Sigmoid colon (tissue), 6 donors: ENCODE measurements at regions not wholly inside any gene's neighbourhood (a gene's known extent, or its start where the extent isn't known, plus 50 kb on each side); places are given as distances from the start of the nearest gene placed in this dataset.

Source experiments
- DNase-seq: peaks from one replicate; pipeline ENCODE4 v3.0.0-alpha.2; 2019
- H3K27ac ChIP-seq, 4 donors: fragments of 200-600 bp; sonication (generic); one replicate each; pipeline ENCODE4 v1.5.1; 2016 to 2019; ENCODE audit warnings: mild to moderate bottlenecking in 1 of 4
- H3K27me3 ChIP-seq, 3 donors: fragments of 200-600 bp; sonication (generic); one replicate each; pipeline ENCODE4 v1.5.1; 2019; ENCODE audit warnings: mild to moderate bottlenecking in 1 of 3
- H3K36me3 ChIP-seq, 4 donors: fragments of 200-600 bp; sonication (generic); one replicate each; pipeline ENCODE4 v1.5.1; 2016 to 2019
- H3K4me1 ChIP-seq, 4 donors: fragments of 200-600 bp; sonication (generic); one replicate each; pipeline ENCODE4 v1.5.1; 2017 to 2019
- H3K4me3 ChIP-seq, 4 donors: fragments of 200-600 bp; sonication (generic); one replicate each; pipeline ENCODE4 v1.5.1; 2017 to 2019; ENCODE audit warnings: mild to moderate bottlenecking in 2 of 4, moderate library complexity in 1 of 4
- H3K9me3 ChIP-seq, 4 donors: fragments of 200-600 bp in 3 of 4; sonication (generic) in 3 of 4; one replicate each; pipeline versions ENCODE4 v1.5.1 to v1.6.1; 2013 to 2019
- CTCF ChIP-seq, 4 experiments: fragments of 450-650 bp in 3 of 4; fragments of 200-600 bp in 1 of 4; IDR thresholded peaks; one replicate each; pipeline ENCODE4 v1.5.1; 2016 to 2019; ENCODE audit warnings: antibody characterized with exemption in 4 of 4, mild to moderate bottlenecking in 3 of 4, moderate library complexity in 2 of 4
- EP300 ChIP-seq, 4 donors: sonication (generic); formaldehyde crosslinking; IDR thresholded peaks; one replicate each; pipeline ENCODE4 v1.6.1; 2017; ENCODE audit warnings: antibody characterized with exemption in 4 of 4
- POLR2A ChIP-seq, 2 donors: fragments of 450-650 bp; IDR thresholded peaks; one replicate each; pipeline ENCODE4 v1.6.1; 2016; ENCODE audit warnings: antibody characterized with exemption in 2 of 2, mild to moderate bottlenecking in 2 of 2, moderate library complexity in 2 of 2
- POLR2AphosphoS5 ChIP-seq, 4 donors: sonication (generic); formaldehyde crosslinking; IDR thresholded peaks; one replicate each; pipeline ENCODE4 v1.6.1; 2017; ENCODE audit warnings: antibody characterized with exemption in 4 of 4
- WGBS, 2 donors: extraction: QIAGEN DNeasy Blood & Tissue Kit; methylation state at CpG; one replicate each; pipeline ENCODE4 v1.1.7; 2013; 5-methylcytosine and 5-hydroxymethylcytosine counted together
- intact Hi-C: fragments of 100-400 bp; cut with DNase I; formaldehyde crosslinking; loops from one replicate; pipeline ENCODE4 v1.15.1; 2023
- donor health status: healthy with polysubstance abuse.
- donor health status: healthy.

- no peak for DNase-seq
- no peaks in the 10 kb centered on the region for H3K4me1 ChIP-seq
- no peaks in the 10 kb centered on the region for H3K36me3 ChIP-seq
- peaks cover 0 to 2% (median 0%) of the 10 kb centered on the region in 4 donors for H3K9me3 ChIP-seq
- 91 to 97% methylated on average over 1 of the region's 1 CpG for WGBS, 2 donors
- H3K4me3 ChIP-seq: no peak overlapping the region
- H3K27ac ChIP-seq: no peak overlapping the region
- no peaks in the 10 kb centered on the region for H3K27me3 ChIP-seq
- TF ChIP-seq POLR2AphosphoS5 (IDR thresholded peaks at IDR 0.05) (no peak), POLR2A (IDR thresholded peaks at IDR 0.05) (no peak), EP300 (IDR thresholded peaks at IDR 0.05) (no peak), CTCF (IDR thresholded peaks at IDR 0.05) (no peak)
- intact Hi-C loops: no loop called here
Observed at GRCh38 chr5:130954336-130954735, 210.7 kb downstream of the HINT1 start.

GRCh38 chr5:130939059-130939458, 226.0 kb downstream of the HINT1 start:
- Histone ChIP-seq H3K36me3 (no peaks in the 10 kb centered on the region), H3K27ac (no peak overlapping the region), H3K27me3 (no peaks in the 10 kb centered on the region), H3K4me1 (no peaks in the 10 kb centered on the region), H3K4me3 (no peak overlapping the region), H3K9me3 (no peaks in the 10 kb centered on the region)
- TF ChIP-seq POLR2A (IDR thresholded peaks at IDR 0.05): no peak
- no peak for TF ChIP-seq POLR2AphosphoS5 (IDR thresholded peaks at IDR 0.05)
- no peak for TF ChIP-seq CTCF (IDR thresholded peaks at IDR 0.05)
- TF ChIP-seq EP300 (IDR thresholded peaks at IDR 0.05): no peak
- intact Hi-C loops: no loop called here
- 92 to 93% methylated on average over 3 of the region's 3 CpGs for WGBS, 2 donors
- no peak for DNase-seq

GRCh38 chr5:130937046-130937445, 228.0 kb downstream of the HINT1 start:
- DNase-seq: no peak
- Histone ChIP-seq H3K27me3 (no peaks in the 10 kb centered on the region), H3K4me1 (no peaks in the 10 kb centered on the region), H3K36me3 (no peaks in the 10 kb centered on the region), H3K27ac (no peak overlapping the region), H3K9me3 (no peaks in the 10 kb centered on the region), H3K4me3 (no peak overlapping the region)
- TF ChIP-seq POLR2AphosphoS5 (IDR thresholded peaks at IDR 0.05): no peak
- TF ChIP-seq POLR2A (IDR thresholded peaks at IDR 0.05): no peak
- no peak for TF ChIP-seq CTCF (IDR thresholded peaks at IDR 0.05)
- intact Hi-C loops: no loop called here
- WGBS, 2 donors: 91 to 93% methylated on average over 2 of the region's 2 CpGs

GRCh38 chr5:130923543-130924124, 241.4 kb downstream of the HINT1 start:
- DNase-seq: no peak
- intact Hi-C loops: no loop called here
- Histone ChIP-seq H3K9me3 (no peaks in the 10 kb centered on the region), H3K4me3 (no peak overlapping the region), H3K27me3 (no peaks in the 10 kb centered on the region), H3K36me3 (no peaks in the 10 kb centered on the region), H3K4me1 (no peaks in the 10 kb centered on the region), H3K27ac (no peak overlapping the region)
- TF ChIP-seq CTCF (IDR thresholded peaks at IDR 0.05) (no peak), POLR2A (IDR thresholded peaks at IDR 0.05) (no peak), POLR2AphosphoS5 (IDR thresholded peaks at IDR 0.05) (no peak), EP300 (IDR thresholded peaks at IDR 0.05) (no peak)
- WGBS, 2 donors: 91 to 92% methylated on average over 3 of the region's 3 CpGs

GRCh38 chr5:130912088-130912487, 253.0 kb downstream of the HINT1 start:
- Histone ChIP-seq H3K4me3 (no peak overlapping the region), H3K4me1 (no peaks in the 10 kb centered on the region), H3K27ac (no peak overlapping the region), H3K9me3 (peaks cover 0 to 4% (median 0%) of the 10 kb centered on the region in 4 donors), H3K27me3 (no peaks in the 10 kb centered on the region), H3K36me3 (no peaks in the 10 kb centered on the region)
- intact Hi-C loops: no loop called here
- DNase-seq: no peak
- TF ChIP-seq POLR2AphosphoS5 (IDR thresholded peaks at IDR 0.05) (no peak), POLR2A (IDR thresholded peaks at IDR 0.05) (no peak), CTCF (IDR thresholded peaks at IDR 0.05) (no peak), EP300 (IDR thresholded peaks at IDR 0.05) (no peak)
